ENCODE measurements at regions not wholly inside any gene's neighbourhood (a gene's known extent, or its start where the extent isn't known, plus 50 kb on each side); places are given as distances from the start of the nearest gene placed in this dataset.

DNA sequence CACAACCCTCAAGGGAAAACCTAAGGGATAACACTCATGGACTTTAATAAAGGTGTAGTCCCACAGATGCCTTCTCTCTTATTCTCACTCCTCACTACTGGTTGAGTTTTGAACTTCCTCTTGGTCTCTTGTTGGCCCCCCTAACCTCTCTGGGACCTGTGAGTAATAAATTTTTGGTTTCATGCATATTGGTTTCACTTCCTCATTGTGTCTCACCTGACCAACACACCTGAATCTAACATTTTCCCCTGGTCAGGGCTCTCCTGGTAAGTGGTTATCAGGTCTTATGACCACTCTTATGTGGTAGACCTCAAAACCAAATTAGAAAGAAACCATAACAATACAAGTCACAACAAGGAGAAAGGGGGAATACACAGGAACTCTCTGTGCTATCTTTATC, 60.5 kb upstream of the PRMT6 start:
- H3K27me3 ChIP-seq: no peaks in the 10 kb centered on the region
- H3K4me1 ChIP-seq: no peaks in the 10 kb centered on the region
- no peaks in the 10 kb centered on the region for H3K36me3 ChIP-seq
- H3K4me3 ChIP-seq: no peak overlapping the region
- no peaks in the 10 kb centered on the region for H3K9me3 ChIP-seq
- TF ChIP-seq, protein P1, sequence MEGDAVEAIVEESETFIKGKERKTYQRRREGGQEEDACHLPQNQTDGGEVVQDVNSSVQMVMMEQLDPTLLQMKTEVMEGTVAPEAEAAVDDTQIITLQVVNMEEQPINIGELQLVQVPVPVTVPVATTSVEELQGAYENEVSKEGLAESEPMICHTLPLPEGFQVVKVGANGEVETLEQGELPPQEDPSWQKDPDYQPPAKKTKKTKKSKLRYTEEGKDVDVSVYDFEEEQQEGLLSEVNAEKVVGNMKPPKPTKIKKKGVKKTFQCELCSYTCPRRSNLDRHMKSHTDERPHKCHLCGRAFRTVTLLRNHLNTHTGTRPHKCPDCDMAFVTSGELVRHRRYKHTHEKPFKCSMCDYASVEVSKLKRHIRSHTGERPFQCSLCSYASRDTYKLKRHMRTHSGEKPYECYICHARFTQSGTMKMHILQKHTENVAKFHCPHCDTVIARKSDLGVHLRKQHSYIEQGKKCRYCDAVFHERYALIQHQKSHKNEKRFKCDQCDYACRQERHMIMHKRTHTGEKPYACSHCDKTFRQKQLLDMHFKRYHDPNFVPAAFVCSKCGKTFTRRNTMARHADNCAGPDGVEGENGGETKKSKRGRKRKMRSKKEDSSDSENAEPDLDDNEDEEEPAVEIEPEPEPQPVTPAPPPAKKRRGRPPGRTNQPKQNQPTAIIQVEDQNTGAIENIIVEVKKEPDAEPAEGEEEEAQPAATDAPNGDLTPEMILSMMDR (IDR thresholded peaks at IDR 0.05): no peak
- no peak for DNase-seq (ENCODE audit: low spot score in 2 of 2)
- no peak overlapping the region for H3K27ac ChIP-seq
- intact Hi-C loops (cut with DNase I): no loop called here

DNA sequence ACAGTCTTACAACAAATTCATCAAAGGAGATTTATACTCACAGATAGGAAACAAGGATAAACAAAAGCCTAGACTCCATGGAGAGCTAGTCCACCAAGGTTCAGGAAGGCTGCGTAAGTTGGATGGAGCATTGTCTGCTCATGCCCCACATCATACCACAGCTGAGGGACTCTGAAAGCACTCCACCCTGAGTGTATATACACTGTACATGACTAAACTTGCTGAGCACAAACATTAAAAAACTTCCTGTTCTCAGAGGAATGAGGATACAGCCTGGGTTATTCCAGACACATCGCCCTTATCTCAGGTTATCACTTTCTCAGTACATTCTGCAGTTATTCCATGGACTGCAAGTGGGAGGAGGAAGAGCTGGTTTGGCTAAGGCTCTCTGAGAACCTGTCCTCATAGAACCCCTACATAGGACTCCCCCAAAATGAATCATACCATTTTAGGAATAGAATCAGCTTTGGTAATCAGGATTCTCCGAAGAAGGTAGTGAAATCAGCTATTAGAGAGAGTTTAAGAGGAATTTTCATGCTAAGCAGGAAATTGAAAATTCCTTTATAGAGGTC, 58.0 kb upstream of the PRMT6 start:
- Histone ChIP-seq H3K36me3 (no peaks in the 10 kb centered on the region), H3K27ac (no peak overlapping the region), H3K9me3 (no peaks in the 10 kb centered on the region), H3K4me1 (no peaks in the 10 kb centered on the region), H3K4me3 (no peak overlapping the region), H3K27me3 (no peaks in the 10 kb centered on the region)
- TF ChIP-seq, protein P1 (IDR thresholded peaks at IDR 0.05): no peak
- DNase-seq (ENCODE audit: low spot score in 2 of 2): no peak
- intact Hi-C loops (cut with DNase I): no loop called here

DNA sequence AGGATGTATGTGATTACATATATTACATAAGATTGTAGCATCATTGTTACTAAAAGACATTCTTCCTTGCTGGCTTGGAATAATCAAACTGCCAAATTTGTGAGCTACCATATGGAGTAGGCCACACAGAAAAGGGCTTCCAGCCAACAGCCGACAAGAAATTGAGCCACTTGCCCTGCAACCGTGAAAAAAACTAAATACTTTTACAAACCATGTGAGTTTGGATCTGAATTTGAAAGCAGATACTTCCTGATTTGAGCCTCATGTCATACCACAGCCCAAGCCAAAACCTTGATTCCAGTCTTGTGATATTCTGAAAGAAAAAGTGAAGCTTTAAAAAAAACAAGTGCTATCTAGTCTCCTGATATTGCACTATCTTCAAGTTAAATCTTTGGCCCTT, 55.6 kb upstream of the PRMT6 start:
- H3K9me3 ChIP-seq: no peaks in the 10 kb centered on the region
- H3K27me3 ChIP-seq: no peaks in the 10 kb centered on the region
- H3K4me1 ChIP-seq: no peaks in the 10 kb centered on the region
- intact Hi-C loops (cut with DNase I): no loop called here
- no peak for DNase-seq (ENCODE audit: low spot score in 2 of 2)
- H3K4me3 ChIP-seq: no peak overlapping the region
- H3K36me3 ChIP-seq: no peaks in the 10 kb centered on the region
- TF ChIP-seq, protein P1 (IDR thresholded peaks at IDR 0.05): no peak
- H3K27ac ChIP-seq: no peak overlapping the region

DNA sequence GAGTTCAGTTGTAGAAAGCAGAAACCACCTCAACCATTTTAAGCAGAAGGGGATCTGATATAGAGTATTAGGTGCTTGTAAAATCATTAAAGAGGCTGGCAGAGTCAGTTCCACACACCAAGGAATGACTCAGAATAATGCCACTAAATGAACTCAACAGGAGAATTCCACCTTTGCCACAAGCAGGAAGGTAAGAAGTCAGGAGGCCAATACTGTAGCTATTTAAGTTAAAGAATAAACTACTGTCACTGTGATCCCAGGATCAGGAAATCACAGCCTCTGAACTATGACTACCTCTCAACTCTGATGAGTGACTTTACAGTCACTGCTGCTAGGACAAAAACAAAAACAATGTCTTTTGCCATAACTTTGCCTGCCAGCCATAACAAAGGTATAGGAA, 52.5 kb upstream of the PRMT6 start:
- Histone ChIP-seq H3K36me3 (no peaks in the 10 kb centered on the region), H3K9me3 (no peaks in the 10 kb centered on the region), H3K27ac (no peak overlapping the region), H3K27me3 (no peaks in the 10 kb centered on the region), H3K4me1 (no peaks in the 10 kb centered on the region), H3K4me3 (no peak overlapping the region)
- intact Hi-C loops (cut with DNase I): no loop called here
- no peak for DNase-seq (ENCODE audit: low spot score in 2 of 2)
- TF ChIP-seq, protein P1 (IDR thresholded peaks at IDR 0.05): no peak

DNA sequence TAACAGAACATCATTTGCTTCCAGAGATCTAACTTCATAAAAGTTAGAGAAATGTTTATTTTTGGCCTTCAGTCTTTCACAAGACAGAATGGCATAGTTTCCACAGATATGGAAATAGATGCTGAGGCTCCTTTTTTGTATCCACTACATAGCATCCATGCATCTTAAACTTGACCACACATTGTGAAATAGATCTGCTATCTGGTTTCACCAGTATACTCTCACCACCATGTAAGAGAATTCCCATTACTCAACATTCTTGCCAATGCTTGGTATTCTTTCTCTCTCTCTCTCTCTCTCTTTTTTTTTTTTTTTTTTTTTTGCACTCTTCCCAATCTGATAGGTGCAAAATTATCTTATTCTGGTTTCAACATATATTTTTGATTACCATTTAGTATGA, 52.1 kb upstream of the PRMT6 start:
- Histone ChIP-seq H3K4me3 (no peak overlapping the region), H3K9me3 (no peaks in the 10 kb centered on the region), H3K36me3 (no peaks in the 10 kb centered on the region), H3K27ac (no peak overlapping the region), H3K4me1 (no peaks in the 10 kb centered on the region), H3K27me3 (no peaks in the 10 kb centered on the region)
- intact Hi-C loops (cut with DNase I): no loop called here
- TF ChIP-seq, protein P1 (IDR thresholded peaks at IDR 0.05): no peak
- DNase-seq (ENCODE audit: low spot score in 2 of 2): no peak
